ENCODE measurements at regions not wholly inside any gene's neighbourhood (a gene's known extent, or its start where the extent isn't known, plus 50 kb on each side); places are given as distances from the start of the nearest gene placed in this dataset.
"Not testable (repeated sequence)": the region's sequence is repeated elsewhere in the genome, so short reads cannot be mapped to it uniquely, and the experiment has no call there.

- no peaks in the 10 kb centered on the region for H3K27me3 ChIP-seq
- no peaks in the 10 kb centered on the region for H3K4me1 Mint-ChIP-seq
- TF ChIP-seq EZH2 (IDR thresholded peaks at IDR 0.05) = no peak
- TF ChIP-seq EZH2phosphoT487 (IDR thresholded peaks at IDR 0.05) = no peak
- no peak for TF ChIP-seq CTCF (IDR thresholded peaks at IDR 0.05)
- H3K27ac ChIP-seq = no peak overlapping the region
- H3K36me3 Mint-ChIP-seq = no peaks in the 10 kb centered on the region
- H3K4me3 Mint-ChIP-seq = no peak overlapping the region
- H3K27me3 Mint-ChIP-seq (ENCODE audit: insufficient read depth, low read depth) = no peaks in the 10 kb centered on the region
- H2AFZ ChIP-seq (replicated peaks) = no peak overlapping the region
- H3K9me3 ChIP-seq (ENCODE audit: low read depth) = no peaks in the 10 kb centered on the region
- DNase-seq (ENCODE audit: low spot score) = no peak
- no peaks in the 10 kb centered on the region for H3K4me1 ChIP-seq
- H3K27ac Mint-ChIP-seq = no peak overlapping the region
- no peaks in the 10 kb centered on the region for H3K79me2 ChIP-seq (ENCODE audit: low read depth)
- no peaks in the 10 kb centered on the region for H3K36me3 ChIP-seq
- no peak overlapping the region for H3K9ac ChIP-seq
- no peaks in the 10 kb centered on the region for H3K9me3 Mint-ChIP-seq
- no peak overlapping the region for H3K4me2 ChIP-seq
- no peak overlapping the region for H3K4me3 ChIP-seq
- H4K20me1 ChIP-seq (ENCODE audit: low read depth) = no peaks in the 10 kb centered on the region
- H3F3A ChIP-seq (ENCODE audit: low read depth) = no peaks in the 10 kb centered on the region
These were observed 407.5 kb upstream of the CLEC14A start for GRCh38 chr14:38663382-38663781.

GRCh38 chr14:38662781-38663180, 406.9 kb upstream of the CLEC14A start:
- H3F3A ChIP-seq (ENCODE audit: low read depth) = no peaks in the 10 kb centered on the region
- no peak for DNase-seq (ENCODE audit: low spot score)

GRCh38 chr14:38646391-38646790, 390.5 kb upstream of the CLEC14A start:
- TF ChIP-seq EZH2 (IDR thresholded peaks at IDR 0.05) (no peak), EZH2phosphoT487 (IDR thresholded peaks at IDR 0.05) (no peak), CTCF (IDR thresholded peaks at IDR 0.05) (no peak)
- Histone ChIP-seq H3K27me3 (no peaks in the 10 kb centered on the region), H2AFZ (replicated peaks) (peak overlapping the region; percentile 40), H3K4me3 (no peak overlapping the region), H3K9me3 (ENCODE audit: low read depth) (no peaks in the 10 kb centered on the region), H3F3A (ENCODE audit: low read depth) (no peaks in the 10 kb centered on the region), H3K4me2 (no peak overlapping the region), H4K20me1 (ENCODE audit: low read depth) (no peaks in the 10 kb centered on the region), H3K9ac (no peak overlapping the region), H3K36me3 (no peaks in the 10 kb centered on the region), H3K79me2 (ENCODE audit: low read depth) (no peaks in the 10 kb centered on the region), H3K4me1 (peaks cover 4% of the 10 kb centered on the region), H3K27ac (no peak overlapping the region)
- Mint-ChIP-seq H3K4me3 (no peak overlapping the region), H3K36me3 (no peaks in the 10 kb centered on the region), H3K4me1 (peaks cover 3% of the 10 kb centered on the region), H3K27ac (no peak overlapping the region), H3K9me3 (no peaks in the 10 kb centered on the region), H3K27me3 (ENCODE audit: insufficient read depth, low read depth) (peaks cover 2% of the 10 kb centered on the region)
- DNase-seq (ENCODE audit: low spot score) = no peak

More at GRCh38 chr14:38662781-38663180, 406.9 kb upstream of the CLEC14A start:
- no peaks in the 10 kb centered on the region for H3K9me3 Mint-ChIP-seq
- no peaks in the 10 kb centered on the region for H3K4me1 Mint-ChIP-seq
- H4K20me1 ChIP-seq (ENCODE audit: low read depth) = no peaks in the 10 kb centered on the region
- H3K4me3 ChIP-seq = no peak overlapping the region
- no peak overlapping the region for H3K4me3 Mint-ChIP-seq
- H3K9ac ChIP-seq = no peak overlapping the region
- H3K9me3 ChIP-seq (ENCODE audit: low read depth) = no peaks in the 10 kb centered on the region
- no peaks in the 10 kb centered on the region for H3K36me3 ChIP-seq
- H3K36me3 Mint-ChIP-seq = no peaks in the 10 kb centered on the region
- TF ChIP-seq EZH2phosphoT487 (IDR thresholded peaks at IDR 0.05) (no peak), EZH2 (IDR thresholded peaks at IDR 0.05) (no peak), CTCF (IDR thresholded peaks at IDR 0.05) (no peak)
- H3K4me1 ChIP-seq = no peaks in the 10 kb centered on the region
- no peaks in the 10 kb centered on the region for H3K27me3 Mint-ChIP-seq (ENCODE audit: insufficient read depth, low read depth)
- no peak overlapping the region for H2AFZ ChIP-seq (replicated peaks)
- H3K27me3 ChIP-seq = no peaks in the 10 kb centered on the region
- H3K27ac Mint-ChIP-seq = no peak overlapping the region
- H3K79me2 ChIP-seq (ENCODE audit: low read depth) = no peaks in the 10 kb centered on the region
- H3K4me2 ChIP-seq = no peak overlapping the region
- H3K27ac ChIP-seq = no peak overlapping the region

- not testable (repeated sequence) for H3K4me1 Mint-ChIP-seq; H3K36me3 Mint-ChIP-seq; H3K4me3 ChIP-seq; H3K9me3 ChIP-seq (ENCODE audit: low read depth); H3K9ac ChIP-seq; H3K27ac ChIP-seq; H4K20me1 ChIP-seq (ENCODE audit: low read depth); H3K4me3 Mint-ChIP-seq; DNase-seq (ENCODE audit: low spot score); H3K79me2 ChIP-seq (ENCODE audit: low read depth); H3K27ac Mint-ChIP-seq; H3K27me3 Mint-ChIP-seq (ENCODE audit: insufficient read depth, low read depth); H2AFZ ChIP-seq (replicated peaks); H3F3A ChIP-seq (ENCODE audit: low read depth); H3K4me1 ChIP-seq; H3K36me3 ChIP-seq; H3K4me2 ChIP-seq; H3K27me3 ChIP-seq
- peaks cover 12% of the 10 kb centered on the region for H3K9me3 Mint-ChIP-seq
These were observed 379.0 kb upstream of the CLEC14A start for GRCh38 chr14:38634913-38635312.

Data from neural progenitor cell (in vitro differentiated cells).